Ovary (tissue), 7 donors: ENCODE measurements at regions not wholly inside any gene's neighbourhood (a gene's known extent, or its start where the extent isn't known, plus 50 kb on each side); places are given as distances from the start of the nearest gene placed in this dataset.

ENCODE experiments used
- DNase-seq, 5 donors: peaks; one replicate each; pipeline ENCODE4 v3.0.0-alpha.2; 2019 to 2020
- H3K27ac ChIP-seq, 2 donors: fragments of 200-600 bp; one replicate each; pipeline versions ENCODE4 v1.5.1 to v1.8.0; 2019 to 2022
- H3K27me3 ChIP-seq: fragments of 200-600 bp; one replicate; pipeline ENCODE4 v1.8.0; 2022
- H3K36me3 ChIP-seq: fragments of 200-600 bp; sonication (generic); one replicate; pipeline ENCODE4 v1.5.1; 2019
- H3K4me1 ChIP-seq: one replicate; pipeline ENCODE4 v1.8.1; 2013; ENCODE audit warnings: mild to moderate bottlenecking, moderate library complexity; ENCODE audit not compliant: insufficient read depth
- H3K4me3 ChIP-seq: fragments of 200-600 bp; sonication (generic); one replicate; pipeline ENCODE4 v1.5.1; 2017
- H3K9me3 ChIP-seq, 2 donors: fragments of 200-600 bp in 1 of 2; sonication (generic) in 1 of 2; one replicate each; pipeline versions ENCODE4 v1.5.1 to v1.8.1; 2013 to 2019; ENCODE audit warnings: mild to moderate bottlenecking in 1 of 2, moderate library complexity in 1 of 2
- CTCF ChIP-seq, 3 donors: fragments of 450-650 bp in 2 of 3; fragments of 200-600 bp in 1 of 3; IDR thresholded peaks; one replicate each; pipeline versions ENCODE4 v1.5.1 to v1.8.0; 2016 to 2022; ENCODE audit warnings: antibody characterized with exemption in 3 of 3, mild to moderate bottlenecking in 1 of 3
- EP300 ChIP-seq: sonication (generic); formaldehyde crosslinking; IDR thresholded peaks from one replicate; pipeline ENCODE4 v1.6.1; 2017; ENCODE audit warnings: antibody characterized with exemption
- POLR2A ChIP-seq: fragments of 450-650 bp; IDR thresholded peaks from one replicate; pipeline ENCODE4 v1.6.1; 2017; ENCODE audit warnings: antibody characterized with exemption, mild to moderate bottlenecking, moderate library complexity
- WGBS, 3 donors: extraction: QIAGEN DNeasy Blood & Tissue Kit in 1 of 3; methylation state at CpG; one replicate each; pipeline versions ENCODE4 v1.1.5 to v1.1.7; 2013 to 2017; 5-methylcytosine and 5-hydroxymethylcytosine counted together
- intact Hi-C, 4 donors: fragments of 100-400 bp; cut with DNase I; formaldehyde crosslinking; loops; one replicate each; pipeline versions ENCODE4 v1.11.0 to v1.15.1; 2022 to 2023
- donor health status: DM: no; HTN: no; CAD: no; lungs with moderate emphysema.
- donor health status: DM: no; HTN: no; CAD: no.
- donor health status: Bipolar disorder and iron deficiency.
- donor health status: DM: no; HTN: no; CAD: no.
- donor health status: DM: yes; HTN: yes; CAD: no.

DNA sequence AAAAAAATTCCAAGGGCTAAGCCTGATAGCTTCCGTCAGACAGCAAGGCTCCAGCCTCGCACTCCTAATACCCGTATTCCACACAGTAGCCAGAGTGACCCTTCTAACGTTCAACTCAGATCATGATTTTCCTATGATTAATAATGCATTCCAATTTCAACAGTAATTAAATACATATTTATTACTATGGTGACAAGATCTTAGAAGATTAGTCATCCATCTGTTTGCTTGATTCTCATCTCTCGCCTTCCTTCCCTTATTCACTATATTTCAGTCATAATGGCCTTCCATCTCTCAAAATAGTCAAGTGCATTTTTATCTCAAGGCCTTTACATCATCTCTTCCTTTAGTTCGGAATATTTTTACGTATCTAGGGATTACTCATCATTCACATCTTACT, 621.2 kb upstream of the SPRY2 start:
- TF ChIP-seq POLR2A (no peak), EP300 (no peak), CTCF (IDR thresholded peaks at IDR 0.05) (no peak)
- H3K27ac ChIP-seq, result no peak overlapping the region
- H3K9me3 ChIP-seq, result no peaks in the 10 kb centered on the region
- no peaks in the 10 kb centered on the region for H3K4me1 ChIP-seq
- WGBS, 3 donors, result 83 to 90% (median 89%) methylated on average over 7 of the region's 7 CpGs
- intact Hi-C loops, result no loop called here
- no peak overlapping the region for H3K4me3 ChIP-seq
- no peak for DNase-seq
- no peaks in the 10 kb centered on the region for H3K36me3 ChIP-seq
- no peaks in the 10 kb centered on the region for H3K27me3 ChIP-seq

- no peak for DNase-seq
Measured at GRCh38 chr13:80957019-80957655, 616.2 kb upstream of the SPRY2 start.

DNA sequence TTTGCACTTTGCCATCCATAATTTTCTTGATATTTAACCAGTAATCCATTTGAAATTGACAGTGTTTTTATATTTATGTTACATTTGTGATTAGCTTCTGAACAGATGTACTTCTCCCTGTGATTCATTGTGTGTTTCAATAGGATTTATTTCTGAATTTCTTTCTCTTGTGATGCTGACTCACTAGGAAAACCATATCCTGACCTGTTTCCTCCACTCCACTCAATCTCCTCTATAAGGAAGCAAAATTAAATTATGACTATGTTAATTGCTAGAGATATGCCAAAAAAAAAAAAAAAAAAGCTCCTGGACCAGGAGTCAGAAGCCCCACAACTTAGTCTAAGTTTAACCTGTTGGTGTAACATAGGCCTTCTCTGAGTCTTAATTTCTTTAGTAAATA, 614.6 kb upstream of the SPRY2 start:
- no peak overlapping the region for H3K27ac ChIP-seq
- H3K9me3 ChIP-seq, result no peaks in the 10 kb centered on the region
- no peaks in the 10 kb centered on the region for H3K4me1 ChIP-seq
- intact Hi-C loops, result no loop called here
- H3K36me3 ChIP-seq, result no peaks in the 10 kb centered on the region
- no peak overlapping the region for H3K4me3 ChIP-seq
- H3K27me3 ChIP-seq, result no peaks in the 10 kb centered on the region
- TF ChIP-seq CTCF (IDR thresholded peaks at IDR 0.05) (no peak), EP300 (no peak), POLR2A (no peak)
- no peak for DNase-seq

More at GRCh38 chr13:80957019-80957655, 616.2 kb upstream of the SPRY2 start:
- Histone ChIP-seq H3K36me3 (no peaks in the 10 kb centered on the region), H3K4me3 (no peak overlapping the region), H3K9me3 (no peaks in the 10 kb centered on the region), H3K27ac (no peak overlapping the region), H3K27me3 (no peaks in the 10 kb centered on the region), H3K4me1 (no peaks in the 10 kb centered on the region)
- no peak for TF ChIP-seq EP300
- TF ChIP-seq CTCF (IDR thresholded peaks at IDR 0.05), result no peak
- no peak for TF ChIP-seq POLR2A
- WGBS, 3 donors, result 24 to 27% (median 25%) methylated on average over 3 of the region's 3 CpGs
- intact Hi-C loops, result no loop called here

DNA sequence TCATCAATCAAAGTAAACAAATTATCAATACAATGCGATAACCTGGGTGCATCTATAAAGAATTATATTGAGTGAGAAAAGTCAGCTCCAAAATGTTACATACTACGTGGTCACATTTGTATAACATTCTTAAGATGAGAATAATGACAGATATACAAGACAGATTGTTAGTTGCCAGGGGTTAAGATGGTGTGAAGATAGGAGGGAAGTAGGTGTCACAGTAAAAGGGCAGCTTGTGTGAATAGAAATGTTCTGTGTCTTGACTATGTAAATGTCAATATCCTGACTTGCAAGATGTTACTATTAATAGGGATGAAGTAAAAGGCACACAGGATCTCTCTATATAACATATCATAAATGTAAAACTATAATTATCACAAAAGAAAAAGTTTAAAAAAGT, 611.2 kb upstream of the SPRY2 start:
- Histone ChIP-seq H3K4me3 (no peak overlapping the region), H3K27ac (no peak overlapping the region), H3K27me3 (no peaks in the 10 kb centered on the region), H3K36me3 (no peaks in the 10 kb centered on the region), H3K4me1 (no peaks in the 10 kb centered on the region), H3K9me3 (no peaks in the 10 kb centered on the region)
- TF ChIP-seq EP300 (no peak), POLR2A (no peak), CTCF (IDR thresholded peaks at IDR 0.05) (no peak)
- DNase-seq, result no peak
- WGBS, 3 donors, result 91 to 93% (median 91%) methylated on average over 2 of the region's 2 CpGs
- intact Hi-C loops, result no loop called here
